DMS153 treated with DMSO at 0.1 percent for 48 hours (cell line): ENCODE measurements at regions not wholly inside any gene's neighbourhood (a gene's known extent, or its start where the extent isn't known, plus 50 kb on each side); places are given as distances from the start of the nearest gene placed in this dataset.

Source experiments
- DNase-seq: peaks from one replicate; lab custom pipeline; 2025; ENCODE audit not compliant: unreplicated experiment; lab: John Stamatoyannopoulos, UW

DNA sequence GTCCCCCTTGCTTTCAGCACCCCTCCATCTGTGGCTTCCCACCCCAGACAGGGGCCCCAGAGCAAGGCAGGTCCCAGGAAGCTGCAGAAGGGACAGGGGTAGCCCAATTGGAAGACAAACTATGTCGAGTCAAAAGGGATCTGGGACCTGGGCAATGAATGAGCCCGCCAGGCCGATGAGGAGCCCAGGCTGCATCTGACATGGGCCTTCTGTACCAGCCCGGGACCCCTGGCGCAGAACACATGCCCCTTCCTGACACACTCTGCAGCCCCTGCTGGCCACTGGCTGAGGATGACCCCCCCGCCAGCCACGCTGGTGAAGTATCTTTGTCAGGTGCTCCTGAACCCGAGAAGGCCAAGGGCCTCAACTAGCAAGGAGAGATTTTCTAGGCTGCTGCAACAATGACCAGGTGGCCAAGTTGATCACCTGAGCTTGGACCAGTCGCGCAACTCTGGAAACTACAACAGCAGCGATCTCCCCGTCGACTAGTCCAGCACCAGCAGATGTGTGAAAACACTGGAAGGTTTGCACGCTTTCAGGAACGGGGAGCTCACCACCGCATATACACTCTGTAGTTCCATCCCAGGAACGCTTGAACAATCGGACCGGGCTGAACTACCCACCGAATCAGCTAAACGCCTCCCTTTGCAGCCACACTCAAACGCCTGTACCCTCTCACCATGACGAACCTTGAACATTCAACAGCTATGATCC lies 119.0 kb downstream of the NCOR2 start:
- DNase-seq: no peak

DNA sequence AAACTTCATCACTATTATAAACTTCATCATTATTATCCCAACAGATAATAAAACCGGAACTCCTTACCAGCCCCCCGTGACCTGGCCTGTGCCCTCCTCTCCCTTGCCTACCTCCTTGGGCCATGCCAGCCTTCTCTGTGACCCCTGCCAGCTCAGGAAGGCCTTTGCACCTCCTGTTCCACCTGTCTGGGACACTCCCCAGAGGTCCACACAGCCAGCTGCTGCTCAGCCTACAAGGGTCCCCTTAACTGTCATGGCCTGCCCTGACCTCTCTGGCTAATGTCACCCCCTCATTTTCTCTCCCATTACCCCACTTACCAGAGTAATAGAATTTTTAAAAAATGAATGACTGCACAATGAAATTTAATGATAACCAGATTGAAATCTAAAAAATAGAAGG lies 121.0 kb downstream of the NCOR2 start:
- no peak for DNase-seq

DNA sequence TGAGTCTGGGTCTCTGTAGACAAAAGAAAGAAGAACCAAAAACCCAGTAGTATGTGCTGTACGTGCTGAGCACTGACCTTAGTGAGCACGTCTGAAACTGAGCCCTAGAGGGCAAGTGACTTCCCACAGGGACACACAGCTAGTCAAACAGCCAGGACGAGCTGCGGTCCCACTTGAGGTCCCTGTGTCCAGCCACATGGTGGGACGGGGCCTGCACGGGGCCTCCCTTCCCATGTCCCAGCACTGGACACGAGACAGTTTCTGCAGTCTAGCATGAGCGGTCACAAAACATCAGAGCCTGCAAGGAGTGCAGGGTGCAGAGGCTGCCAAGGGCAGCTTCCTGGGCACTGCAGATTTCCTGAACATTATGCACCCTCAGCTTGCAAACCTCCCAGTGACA lies 121.6 kb downstream of the NCOR2 start:
- DNase-seq: no peak

DNA sequence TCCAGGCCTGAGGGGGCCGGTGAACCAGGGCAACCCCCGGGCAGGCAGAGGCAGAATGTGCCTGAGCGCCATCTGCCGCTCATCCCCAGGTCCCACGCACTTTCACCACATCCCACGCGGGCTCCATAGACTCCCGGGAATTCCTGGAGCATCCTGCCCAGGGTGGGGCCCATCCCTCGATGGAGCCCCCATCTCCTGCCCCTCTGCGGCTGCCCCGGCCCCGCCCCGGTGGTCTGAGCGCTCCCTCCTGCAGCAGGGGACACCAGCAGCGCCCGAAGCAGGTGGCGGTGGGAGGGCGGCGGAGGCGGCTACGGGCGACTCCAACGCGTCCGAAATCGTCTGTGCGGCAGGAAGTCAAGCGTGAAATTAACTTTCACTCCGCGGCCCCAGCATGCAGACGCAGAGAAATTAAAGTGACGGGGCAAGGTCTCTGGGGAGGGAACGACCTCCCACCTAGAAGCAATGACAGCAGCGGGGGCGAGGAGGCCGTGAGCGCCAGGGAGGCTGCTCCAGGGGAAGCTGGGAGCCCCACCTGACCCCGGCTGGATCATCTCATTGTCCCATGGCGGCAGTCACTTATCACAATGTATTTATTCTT lies 122.2 kb downstream of the NCOR2 start:
- no peak for DNase-seq

DNA sequence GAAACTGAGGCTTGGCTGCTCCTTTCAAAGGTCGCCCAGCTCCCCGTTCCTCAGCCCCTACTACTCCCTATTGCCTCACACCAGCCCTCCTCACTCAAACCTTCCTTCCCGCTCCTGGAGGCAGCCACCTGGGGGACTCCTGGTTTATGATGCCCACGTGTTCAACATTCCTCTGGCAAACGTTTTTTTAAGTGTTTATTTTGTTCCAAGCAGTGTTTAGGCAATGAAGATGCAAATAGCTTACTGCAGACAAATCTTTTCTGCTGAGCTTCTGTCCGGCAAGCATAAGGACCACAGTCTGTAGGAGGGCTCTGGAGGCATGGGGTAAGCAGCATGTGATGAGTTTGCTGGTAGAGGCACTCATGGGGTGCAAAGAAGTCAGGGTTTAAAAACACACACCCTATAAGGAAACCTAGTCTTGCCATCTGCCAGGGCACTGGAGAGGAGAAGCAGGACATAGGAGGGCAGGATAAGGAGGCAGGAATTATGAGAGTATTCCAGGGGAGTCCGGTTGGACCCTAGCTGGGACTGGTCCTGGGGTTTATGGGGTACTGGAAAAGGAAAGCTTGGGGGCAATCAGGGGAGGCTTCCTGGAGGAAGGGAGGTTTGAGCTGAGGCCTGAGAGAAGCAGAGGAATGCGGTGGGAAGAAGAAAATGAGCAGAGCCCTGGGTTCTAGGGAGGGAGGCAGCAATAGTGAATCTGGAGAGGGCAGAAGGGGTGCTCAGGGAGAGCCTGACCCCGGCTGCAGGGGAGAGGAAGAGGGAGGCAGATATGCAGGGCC lies 123.3 kb downstream of the NCOR2 start:
- no peak for DNase-seq

DNA sequence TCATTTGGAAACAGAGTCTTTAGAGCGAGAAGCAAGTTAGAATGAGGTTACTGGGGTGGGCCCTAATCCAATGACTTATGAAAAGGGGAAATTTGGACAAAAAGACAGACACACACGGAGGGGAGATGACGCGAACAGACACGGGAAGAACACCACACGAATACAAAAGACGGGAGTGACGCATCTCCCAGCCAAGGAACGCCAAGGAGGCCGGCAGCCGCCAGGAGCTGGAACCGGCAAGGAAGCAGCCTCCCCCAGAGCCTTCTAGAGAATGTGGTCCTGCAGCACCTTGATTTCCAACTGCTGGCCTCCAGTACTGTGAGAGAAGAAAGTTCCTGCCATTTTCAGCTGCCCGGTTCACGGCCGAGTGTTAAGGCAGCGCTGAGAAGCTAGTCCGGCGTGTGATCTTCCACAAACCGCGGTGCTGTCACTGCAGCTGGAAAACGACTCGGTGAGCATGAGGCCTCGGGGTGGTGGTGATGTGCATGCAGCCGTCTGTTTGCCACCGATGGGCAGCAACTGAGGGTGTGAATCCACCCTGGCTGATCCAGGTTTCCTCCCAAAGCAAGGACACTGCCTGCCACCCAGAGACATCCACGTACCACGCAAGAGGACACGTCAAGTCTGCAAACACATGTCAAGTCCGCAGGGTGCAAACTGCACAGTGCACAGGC lies 124.5 kb downstream of the NCOR2 start:
- DNase-seq: no peak

DNA sequence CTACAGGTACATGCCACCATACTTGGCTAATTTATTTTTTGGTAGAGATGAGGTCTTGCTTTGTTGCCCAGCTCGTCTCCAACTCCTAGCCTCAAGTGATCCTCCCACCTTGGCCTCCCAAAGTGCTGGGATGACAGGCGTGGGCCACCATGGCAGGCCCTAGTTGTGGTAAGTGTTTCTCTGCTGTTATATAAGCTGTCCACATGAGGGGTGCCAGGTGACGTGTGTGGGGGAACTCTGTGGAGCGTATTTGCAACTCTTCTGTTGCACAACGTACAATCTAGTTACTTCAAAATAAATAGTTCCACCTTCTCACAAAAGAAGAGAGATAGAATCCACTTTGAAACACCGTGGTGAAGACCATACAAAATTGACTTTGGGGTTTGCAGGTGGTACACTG lies 125.1 kb downstream of the NCOR2 start:
- no peak for DNase-seq

DNA sequence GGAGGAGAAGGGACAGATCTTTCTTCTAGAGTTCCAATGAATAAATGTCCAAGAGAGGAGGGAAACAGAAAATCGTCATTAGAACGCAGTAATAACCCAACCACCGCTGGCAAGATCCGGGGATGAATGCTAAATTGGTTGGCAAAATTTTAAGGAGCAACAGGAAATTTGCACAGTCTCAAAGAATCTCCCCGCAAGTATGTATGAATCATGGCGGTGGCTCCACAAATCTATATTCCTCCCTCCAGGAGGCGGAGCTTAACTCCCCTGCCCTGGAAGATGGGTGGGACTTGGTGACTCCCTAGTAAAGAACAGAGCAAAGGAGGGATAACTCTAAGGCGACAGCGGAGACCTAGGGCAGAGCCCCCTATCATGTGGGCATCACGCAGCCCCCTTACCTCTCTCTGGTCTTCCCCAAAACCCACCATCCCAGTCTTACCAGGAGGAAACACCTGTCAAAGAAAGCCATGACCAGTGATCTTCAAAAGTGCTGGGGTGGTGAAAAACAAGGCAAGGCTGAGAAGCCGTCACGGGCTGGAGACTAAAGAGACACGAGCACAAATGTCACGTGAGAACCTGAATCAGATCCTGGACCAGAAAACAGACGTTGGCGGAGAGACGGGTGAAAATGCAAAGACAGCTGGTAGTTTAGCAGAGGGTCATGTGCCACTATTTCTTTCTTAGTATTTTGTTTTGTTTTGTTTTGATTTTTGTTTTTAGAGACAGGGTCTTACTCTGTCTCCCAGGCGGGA lies 125.8 kb downstream of the NCOR2 start:
- DNase-seq: no peak

DNA sequence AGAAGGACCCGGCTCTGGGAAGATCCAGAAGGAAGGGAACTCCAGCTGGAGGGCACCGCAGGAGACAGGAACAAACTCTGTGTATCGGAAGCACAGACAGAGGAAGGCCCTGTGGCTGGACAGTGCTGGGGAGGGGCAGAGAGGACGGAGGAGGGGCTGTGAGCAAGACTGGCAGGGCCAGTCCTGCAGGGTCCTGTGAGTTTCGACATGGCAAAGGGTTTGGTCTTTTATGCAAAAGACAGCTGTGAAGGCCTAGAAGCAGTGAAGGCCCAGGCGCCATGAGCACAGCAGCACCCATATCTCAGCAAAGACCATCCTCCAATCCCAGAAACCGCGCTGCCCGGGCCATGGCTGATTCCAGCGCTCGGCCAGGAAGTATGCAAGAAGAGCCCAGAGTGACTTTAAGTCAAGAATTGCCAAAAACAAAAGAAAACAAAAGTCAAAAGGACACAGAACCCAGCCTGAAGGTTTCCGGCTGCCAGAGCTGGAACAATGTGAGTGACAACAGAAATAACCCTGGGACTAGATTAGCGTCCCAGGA lies 126.5 kb downstream of the NCOR2 start:
- DNase-seq: no peak

DNA sequence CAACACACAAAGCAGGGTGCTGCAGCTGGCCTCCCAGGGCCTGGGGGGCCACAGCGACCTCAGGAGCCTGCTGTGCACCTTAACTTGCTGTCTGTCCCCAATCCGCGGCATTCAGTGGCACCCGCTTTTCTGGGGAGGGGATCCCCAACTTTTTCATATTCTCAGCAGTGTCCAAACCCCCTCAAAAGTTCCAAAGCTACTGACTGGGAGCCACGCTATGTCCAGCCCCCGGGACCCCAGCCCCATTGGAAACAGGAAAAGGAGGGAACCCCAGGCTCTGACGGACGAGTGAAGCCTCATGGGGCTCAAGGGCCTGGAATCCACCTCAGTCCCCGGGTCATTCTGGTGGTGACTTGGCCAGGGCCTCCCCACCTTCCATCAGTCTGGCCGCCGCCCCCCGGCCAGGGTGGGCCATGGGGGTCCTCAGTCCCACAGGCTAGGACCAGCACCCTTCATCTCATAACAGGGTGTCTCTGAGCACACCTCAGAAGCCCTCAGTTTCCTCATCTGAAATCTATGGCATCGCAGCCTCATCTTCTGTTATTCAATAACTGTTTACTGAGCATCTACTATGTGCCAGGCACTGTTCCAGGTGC lies 127.3 kb downstream of the NCOR2 start:
- no peak for DNase-seq

DNA sequence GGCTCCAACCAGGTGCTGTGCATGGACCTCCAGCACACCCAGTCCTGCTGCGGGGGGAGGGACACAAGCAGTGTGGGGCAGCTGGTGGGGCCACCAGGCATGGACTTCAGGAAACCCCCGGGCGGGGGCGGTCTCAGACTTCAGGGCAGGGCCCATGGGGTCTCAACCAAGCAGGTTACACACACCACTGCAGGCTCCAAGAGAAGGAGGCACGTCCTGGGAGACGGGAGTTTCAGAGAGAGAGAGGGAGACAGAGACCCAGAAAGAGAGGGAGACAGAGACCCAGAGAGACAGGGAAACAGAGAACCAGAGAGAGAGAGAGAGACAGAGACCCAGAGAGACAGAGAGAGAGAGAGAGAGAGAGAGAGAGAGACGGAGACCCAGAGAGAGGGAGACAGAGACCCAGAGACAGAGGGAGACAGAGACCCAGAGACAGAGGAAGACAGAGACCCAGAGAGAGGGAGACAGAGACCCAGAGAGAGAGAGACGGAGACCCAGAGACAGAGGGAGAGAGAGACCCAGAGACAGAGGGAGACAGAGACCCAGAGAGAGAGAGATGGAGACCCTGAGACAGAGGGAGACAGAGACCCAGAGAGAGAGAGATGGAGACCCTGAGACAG lies 128.9 kb downstream of the NCOR2 start:
- no peak for DNase-seq

DNA sequence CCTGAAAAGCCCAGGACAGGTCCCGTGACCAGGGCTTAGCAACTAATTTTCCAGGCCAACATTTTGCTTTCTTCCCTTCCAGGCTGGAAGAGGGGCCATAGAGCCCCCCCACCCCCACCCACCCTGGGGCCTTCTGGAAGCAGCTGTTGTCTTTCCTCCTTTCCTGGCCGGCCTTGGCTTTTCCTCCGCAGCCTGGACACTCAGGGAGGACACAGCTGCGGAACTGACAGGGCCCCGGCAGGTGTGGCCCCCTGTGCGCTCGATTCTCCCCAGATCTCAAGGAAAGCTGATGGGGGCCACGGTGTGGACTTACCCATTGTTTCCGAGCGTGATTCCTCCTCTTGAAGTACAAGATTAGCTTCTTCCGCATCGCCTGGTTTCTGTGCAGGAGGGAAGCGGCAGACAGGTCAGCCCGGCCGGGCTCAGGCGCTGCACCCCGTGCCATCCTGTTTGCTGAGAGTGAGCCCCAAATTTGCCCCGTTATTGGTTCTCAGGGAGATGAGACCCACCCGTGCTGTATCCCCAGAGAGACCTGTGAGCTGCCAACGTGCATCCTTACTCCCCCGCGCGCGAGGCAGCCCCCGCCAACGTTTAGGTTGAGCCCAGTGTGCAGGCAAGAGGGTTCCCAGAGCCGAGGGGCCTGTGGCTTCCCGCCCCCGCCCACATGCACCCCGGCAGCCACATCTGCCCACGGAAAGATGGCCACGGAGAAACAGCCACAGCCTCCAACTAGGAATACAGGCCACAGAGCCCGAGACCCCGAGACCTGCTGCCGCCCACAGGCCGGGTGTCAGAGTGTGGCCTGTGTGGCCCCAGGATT lies 129.6 kb downstream of the NCOR2 start:
- DNase-seq: no peak

DNA sequence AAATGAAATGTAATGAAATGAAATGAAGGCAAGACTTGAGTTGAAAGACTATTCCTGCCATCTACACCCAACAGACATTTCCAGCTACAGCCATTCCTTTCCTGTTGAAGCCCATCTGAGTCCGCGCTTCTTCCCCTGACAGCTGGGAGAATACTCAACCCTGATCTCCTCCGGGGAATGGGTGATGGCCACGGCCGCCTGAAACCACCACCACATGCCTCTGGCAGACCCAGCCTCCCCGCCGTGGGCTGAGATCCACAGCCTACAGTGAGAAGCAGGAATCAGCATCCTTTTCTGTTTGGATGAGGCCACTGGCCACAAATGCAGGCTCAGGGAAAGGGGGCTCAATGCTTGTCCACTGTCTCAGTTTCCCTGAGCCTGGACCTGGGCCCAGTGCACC lies 130.3 kb downstream of the NCOR2 start:
- no peak for DNase-seq

DNA sequence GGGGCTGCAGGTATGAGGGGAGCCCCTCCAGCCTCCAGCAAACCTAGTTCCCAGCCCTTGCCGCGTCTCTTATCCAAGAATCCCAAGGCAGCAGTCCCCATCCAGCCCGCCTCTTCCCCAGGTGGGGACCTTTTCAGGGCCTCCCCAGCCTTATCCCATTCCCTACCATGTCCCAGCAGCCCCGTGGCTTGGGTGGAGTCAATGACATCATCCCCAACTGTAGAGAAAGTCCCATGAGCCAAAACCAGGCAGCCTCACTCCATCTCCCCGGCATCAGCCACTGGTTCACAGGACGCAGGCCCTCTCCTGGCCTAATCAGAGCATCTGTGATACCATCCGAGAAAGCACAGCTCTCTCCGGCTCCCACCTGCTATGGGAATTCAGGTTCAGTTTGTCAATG lies 131.0 kb downstream of the NCOR2 start:
- no peak for DNase-seq

DNA sequence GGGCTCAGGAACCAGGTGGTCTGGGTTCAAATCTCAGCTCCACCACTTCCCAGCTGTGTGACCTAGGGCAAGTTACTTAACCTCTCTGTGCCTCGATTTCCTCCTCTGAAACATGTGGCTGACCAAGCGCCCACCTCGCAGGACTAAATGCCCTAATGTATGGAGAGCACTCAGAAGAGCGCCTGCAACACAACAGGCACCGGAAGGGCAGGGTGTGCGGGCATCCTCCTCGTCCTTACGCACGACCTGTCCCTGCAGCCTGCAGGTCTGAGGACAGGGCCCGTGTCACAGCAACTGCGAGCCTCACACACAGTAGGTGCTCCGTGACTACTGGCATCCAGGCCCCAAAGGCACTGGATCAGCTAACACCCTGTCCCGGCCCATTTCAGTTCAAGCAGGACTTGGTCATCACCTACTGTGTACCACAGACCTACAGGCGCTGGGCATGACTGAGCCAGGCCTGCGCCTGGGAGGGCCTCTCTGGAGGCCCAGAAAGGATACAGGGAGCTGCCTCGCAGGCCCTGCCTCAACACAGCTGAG lies 131.5 kb downstream of the NCOR2 start:
- DNase-seq: no peak

DNA sequence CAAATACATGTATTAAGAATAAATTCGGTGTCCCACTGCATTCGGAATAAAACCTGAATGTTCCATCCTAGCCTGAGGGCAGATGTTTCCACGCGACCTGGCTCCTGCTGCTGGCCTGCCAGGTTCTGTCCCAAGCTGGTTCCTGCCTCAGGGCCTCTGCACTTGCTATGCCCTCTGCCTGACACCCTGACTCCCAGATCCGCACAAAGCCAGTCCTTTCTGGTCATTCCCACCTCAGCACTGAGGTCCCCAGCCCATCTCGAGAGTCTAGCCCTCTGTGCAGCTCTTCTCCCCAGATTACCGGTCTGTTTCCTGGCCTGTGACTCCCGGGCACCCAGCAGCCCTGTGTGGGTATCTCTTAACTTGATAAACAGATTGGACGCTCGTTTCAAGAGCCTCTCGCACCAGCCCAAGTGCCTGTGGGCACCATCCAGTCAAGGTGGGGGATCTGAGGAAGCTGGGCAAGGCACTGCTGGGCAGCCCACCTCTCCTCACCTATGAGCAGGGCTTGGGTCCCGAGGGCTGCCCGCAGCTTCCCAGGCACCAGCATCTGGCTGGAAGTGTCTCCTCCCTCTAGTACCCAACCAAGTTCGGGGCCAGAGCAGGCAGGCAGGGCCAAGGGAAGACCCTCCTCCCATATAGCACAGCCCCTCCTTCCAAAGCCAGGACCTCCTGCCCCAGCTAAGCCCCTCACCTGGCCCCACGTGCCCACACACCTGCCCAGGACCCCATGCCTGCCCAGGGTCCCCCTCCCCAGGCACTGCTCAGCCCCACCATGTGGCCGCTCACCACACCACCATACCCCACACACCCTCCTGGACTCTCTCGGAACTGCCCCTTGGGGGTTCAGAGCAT lies 132.2 kb downstream of the NCOR2 start:
- DNase-seq: no peak

DNA sequence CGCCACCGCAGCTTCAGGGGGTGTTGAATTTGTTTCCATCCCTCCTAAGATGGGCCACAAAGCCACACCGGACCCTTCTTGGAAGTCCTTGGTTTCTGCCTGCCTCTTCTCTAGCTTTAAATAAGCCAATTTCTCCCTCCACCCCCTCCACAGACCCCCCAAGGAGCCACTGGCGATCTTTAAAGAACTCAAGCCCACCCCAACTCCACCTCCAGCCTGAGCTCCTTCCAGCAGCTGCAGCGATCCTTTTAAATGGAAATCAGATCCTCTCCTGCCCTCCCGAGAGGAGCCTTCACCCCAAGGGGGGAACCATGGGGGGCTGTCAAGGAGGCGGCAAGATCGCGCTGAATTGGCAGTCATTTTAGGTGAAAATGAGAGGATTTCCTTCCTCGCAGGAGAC lies 133.1 kb downstream of the NCOR2 start:
- no peak for DNase-seq

DNA sequence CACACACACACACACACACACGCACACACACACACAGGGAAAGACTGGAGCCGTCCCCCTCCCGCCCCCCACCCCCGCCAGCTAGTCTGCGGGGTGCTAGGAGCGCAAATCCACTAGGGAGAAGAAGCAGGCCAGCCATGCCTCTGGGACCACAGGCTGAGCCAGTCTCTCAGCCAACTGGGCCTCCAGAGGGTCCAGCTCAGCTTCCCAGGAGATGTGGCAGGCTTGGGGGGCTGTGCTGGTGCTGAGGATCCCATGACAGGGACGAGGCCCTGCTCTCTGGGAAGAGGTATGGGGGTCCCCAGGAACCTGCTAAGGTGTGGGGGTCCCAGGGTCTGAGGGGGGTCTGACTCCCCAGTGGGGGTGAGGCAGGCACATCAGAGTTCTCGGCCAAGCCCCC lies 133.5 kb downstream of the NCOR2 start:
- no peak for DNase-seq
